GM19452 (cell line): ENCODE measurements at regions not wholly inside any gene's neighbourhood (a gene's known extent, or its start where the extent isn't known, plus 50 kb on each side); places are given as distances from the start of the nearest gene placed in this dataset.
A peak's percentile ranks its signal among the peaks of the same experiment; 100 is the strongest.

Experiments used
- ATAC-seq: cut with Tn5 transposase; IDR thresholded peaks from one replicate; pipeline ENCODE4 v1.9.1; 2021; ENCODE audit not compliant: unreplicated experiment

DNA sequence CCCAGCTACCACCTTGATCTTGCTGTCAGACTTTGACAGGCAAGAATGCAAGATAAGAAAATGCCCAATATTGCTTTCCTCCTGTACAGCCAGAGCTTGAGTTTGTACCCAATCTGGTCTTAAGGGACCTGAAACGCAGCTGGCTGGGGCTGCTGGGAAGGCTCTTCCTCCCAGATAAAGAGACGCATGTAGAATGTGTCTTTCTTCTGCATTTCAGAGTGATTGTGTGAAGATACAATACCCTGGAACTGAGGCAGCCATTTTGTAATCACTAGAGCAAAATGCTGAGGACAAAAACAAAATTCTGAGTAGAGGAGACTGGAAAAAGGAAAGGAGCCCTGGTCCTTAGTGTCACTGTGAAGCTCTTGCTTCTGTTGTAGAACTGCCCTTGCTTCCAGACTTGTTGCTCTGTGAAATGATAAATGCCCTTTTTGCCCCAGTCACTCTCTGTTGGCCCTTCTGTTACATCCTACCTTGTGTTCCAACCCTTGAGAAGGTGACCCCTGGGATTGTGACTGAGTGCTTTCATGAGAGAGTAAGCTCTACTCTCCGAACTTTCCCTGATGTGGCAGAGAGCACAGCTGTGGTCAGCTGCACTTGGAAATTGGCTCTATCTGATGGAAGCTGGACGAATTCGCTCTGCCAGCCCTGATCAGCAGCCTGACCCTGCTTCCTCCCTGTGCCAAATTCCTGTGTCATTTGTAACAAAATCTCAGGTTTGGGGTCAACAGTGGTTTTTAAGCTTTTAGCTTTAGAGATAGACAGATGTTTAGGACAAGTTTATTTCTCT, 137.4 kb upstream of the RBMS1 start:
- ATAC-seq = no peak

- no peak for ATAC-seq
Measured at GRCh38 chr2:160632084-160632975, 138.7 kb upstream of the RBMS1 start.

DNA sequence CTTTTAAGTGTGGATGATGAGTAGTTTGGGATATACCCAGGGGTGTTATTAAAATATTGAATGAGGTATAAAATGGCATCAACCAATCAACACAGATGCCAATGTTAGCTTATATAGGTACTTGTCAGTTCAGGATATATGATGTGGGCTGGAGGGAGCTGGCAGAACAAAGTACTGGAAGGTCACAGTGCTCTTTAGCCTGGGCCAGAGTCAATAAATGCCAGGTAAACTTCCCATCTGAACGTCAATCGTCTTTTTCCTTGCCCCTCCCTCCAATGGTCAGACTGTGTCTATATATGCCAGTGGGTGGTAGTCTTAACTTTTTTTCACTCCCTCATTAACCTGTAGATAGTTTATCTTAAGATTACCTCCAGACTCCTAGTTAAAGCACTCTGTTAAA, 140.8 kb upstream of the RBMS1 start:
- ATAC-seq = no peak

GRCh38 chr2:160635488-160635887, 141.9 kb upstream of the RBMS1 start:
- ATAC-seq = no peak

- no peak for ATAC-seq
Measured at GRCh38 chr2:160639472-160639871, 145.9 kb upstream of the RBMS1 start.

DNA sequence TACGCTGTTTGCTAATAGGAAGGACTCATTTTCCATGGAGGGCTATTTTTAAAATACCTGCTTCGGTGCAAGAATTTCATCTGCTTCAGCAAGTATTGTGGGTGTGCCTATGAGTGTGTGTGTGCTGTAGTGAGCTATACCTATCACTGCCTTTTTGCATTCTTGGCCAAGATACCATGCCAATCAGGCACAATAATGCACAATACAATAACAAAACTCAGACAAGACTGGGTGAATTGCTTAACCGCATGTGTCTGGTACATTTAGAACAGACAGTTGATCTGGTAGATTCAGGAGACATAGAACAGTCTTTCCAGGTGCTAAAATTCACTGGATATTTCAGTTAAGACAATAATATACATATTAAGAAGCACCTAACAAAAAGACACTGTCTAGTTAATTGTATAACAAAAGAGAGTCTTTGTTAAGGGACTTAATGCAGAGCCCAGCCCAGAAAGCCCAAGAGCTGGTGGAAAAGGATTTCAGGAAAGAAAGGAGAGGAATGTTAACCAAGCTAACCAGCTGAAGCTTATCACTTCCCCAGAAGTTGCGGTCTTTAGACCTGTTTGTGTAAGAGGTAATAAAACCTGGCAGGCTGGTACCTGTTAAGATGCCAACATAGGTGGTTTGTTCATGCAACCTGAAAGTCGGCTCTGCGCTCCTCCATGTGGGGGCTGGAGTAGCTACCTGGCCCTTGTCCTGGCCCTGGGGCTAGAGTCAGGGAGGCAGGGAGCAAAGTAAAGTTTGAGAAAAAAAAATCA, 153.3 kb upstream of the RBMS1 start:
- ATAC-seq = no peak

- no peak for ATAC-seq
Measured at GRCh38 chr2:160647967-160648685, 154.5 kb upstream of the RBMS1 start.

GRCh38 chr2:160649698-160650097, 156.1 kb upstream of the RBMS1 start:
- no peak for ATAC-seq

DNA sequence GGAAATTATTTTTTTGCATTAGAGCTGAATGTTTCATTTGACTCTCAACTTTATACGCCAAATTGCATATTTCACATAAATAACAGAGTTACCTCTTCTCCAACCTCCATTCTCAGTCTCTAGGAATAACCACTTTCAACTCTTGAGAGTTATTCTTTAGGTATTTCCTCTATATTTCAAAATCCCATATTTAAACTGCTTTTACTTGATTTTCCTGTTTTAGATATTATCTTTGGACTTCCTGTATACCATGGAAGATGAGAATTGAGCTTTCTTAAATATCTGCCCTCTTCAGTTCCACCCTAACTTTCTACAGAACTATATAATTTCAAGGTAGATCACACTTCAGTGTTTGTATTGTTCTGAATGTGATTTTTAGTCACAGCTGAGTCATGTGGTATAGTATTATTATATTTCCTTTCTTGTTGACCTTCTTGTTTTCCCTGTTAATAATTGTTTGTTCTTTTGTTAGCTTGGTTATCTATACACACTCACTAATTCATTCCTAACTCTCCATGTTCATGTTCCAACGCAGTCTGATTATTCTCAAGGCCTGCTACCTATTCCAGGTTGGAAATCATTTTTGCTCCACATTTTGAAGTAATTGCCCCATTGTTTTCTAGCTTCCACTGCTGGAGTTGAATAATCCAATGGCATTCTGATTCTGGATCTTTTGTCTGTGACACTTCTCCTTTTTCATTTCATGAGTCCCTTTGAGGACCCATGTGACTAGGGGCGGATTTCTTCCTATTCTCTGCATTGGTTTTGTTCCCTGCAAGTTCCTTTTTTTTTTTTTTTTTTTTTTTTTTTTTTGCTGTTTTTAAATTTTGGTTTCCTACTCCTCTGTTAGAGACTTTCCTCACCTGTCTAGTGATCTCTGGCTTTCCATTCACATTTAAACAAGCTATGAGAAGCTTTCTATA, 156.8 kb upstream of the RBMS1 start:
- ATAC-seq = no peak

DNA sequence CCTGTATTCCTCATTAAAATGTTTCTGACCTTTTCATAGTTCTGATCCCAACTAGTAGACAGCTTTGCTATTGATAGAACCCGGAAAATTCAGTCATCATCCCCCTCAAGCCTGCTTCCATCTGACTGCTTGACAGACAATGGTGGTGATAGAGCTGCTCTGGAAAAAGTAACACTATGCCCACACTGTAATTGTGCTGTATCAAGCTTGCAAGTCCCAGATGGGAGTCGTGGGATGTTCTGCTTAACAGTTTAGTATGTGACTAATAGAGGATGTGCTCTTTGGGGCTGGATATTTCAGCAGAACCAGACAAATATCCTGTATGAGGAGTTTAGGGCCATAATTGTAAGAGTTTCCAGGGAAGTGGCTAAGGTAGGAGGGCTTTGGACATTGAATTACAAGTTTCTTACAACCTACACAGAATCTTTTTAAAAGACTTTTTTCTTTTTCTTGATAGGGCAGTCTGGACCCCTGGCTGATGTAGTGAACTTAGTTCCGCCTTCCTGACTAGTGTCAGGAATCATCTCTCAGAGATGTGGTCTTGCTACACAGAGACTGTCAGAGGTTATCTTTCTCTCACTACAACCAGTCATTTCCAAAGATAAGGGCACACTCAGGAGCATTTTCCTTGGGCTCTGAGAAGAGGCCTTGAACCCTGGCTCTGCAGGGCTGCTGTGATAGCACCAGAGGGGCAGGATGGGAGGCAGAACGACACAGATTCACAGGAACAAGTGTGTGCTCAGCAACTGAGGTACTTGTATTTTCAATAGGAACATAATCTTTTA, 158.0 kb upstream of the RBMS1 start:
- no peak for ATAC-seq

DNA sequence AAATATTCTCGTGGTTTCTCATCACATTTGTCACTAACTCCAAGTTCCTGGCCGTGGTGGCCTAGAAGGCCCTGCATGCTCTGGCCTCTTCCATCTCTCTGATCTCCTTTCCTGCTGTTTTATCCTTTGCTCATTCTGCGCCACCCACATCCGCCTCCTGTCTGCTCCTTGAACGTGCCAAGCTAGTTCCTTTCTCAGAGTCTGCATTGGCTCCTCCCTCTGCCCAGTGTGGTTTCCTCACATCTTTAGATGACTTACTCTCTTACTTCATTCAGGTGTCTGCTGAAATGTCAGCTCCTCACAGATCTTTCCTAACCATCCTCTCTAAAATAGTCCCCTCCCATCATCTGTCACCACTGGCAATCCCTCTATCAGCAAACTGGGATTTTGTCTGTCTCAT, 158.6 kb upstream of the RBMS1 start:
- peak; percentile 70 for ATAC-seq

DNA sequence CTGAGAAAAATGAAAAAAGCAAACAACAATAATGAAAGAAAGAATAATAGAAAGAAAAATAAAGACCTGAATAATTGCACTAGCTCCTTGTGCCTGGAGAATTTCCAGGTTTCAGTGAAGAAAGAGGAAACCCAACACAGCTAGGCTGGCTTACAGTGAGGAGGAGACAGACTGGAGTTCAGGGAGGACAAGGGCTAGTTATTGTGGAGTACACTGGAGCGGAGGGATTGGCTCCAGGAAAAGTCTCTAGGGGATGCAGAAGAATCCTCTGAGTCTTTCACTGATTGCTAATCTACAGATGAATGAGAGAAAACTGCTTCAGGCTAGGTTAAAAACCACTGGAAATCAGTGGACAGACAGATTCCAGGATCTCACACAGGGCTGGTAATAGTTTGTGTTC, 163.6 kb upstream of the RBMS1 start:
- ATAC-seq = no peak

- ATAC-seq = no peak
Measured at GRCh38 chr2:160658851-160659250, 165.2 kb upstream of the RBMS1 start.

DNA sequence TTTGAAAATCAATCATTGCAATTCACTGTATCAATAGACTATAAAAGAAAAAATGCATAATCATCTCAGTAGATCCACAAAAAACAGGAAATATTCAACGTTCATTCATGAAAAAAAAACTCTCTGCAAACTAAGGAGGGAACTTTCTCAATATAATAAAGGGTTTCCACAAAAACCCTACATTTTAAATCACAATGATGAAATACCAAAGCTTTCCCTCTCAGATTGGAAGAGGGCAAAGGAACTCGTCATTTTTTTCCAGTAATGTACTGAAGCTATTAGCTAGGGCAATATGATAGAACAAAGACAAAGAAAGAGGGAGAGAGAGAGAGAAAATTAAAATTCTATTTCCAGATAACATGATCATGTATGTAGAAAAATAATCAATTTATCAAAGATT, 167.1 kb upstream of the RBMS1 start:
- ATAC-seq = no peak

DNA sequence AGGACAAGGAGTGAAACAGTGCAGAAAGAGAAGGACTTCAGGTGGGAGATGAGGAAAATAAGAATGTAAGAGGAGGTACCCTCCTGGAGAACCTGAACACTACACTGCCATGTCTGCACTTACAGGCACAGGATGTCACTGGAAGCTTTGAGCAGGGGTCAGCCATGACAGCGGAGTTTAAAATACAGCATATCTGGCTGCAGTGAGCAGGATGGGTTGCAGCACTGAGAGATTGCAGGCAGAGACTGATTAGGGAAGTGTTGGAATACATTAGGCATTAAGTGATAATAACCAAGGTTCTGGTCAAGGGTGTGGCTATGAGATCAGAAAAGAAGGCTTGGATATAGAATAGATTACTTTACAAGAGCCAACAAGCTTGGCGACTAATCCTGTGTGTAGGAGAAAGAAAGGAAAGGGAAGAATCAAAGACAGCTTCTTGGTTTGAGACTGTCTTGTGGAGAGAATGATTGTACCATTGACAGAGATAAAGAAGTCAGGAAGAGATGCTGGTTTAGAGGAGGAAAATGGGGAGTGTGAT, 171.1 kb upstream of the RBMS1 start:
- ATAC-seq = no peak

DNA sequence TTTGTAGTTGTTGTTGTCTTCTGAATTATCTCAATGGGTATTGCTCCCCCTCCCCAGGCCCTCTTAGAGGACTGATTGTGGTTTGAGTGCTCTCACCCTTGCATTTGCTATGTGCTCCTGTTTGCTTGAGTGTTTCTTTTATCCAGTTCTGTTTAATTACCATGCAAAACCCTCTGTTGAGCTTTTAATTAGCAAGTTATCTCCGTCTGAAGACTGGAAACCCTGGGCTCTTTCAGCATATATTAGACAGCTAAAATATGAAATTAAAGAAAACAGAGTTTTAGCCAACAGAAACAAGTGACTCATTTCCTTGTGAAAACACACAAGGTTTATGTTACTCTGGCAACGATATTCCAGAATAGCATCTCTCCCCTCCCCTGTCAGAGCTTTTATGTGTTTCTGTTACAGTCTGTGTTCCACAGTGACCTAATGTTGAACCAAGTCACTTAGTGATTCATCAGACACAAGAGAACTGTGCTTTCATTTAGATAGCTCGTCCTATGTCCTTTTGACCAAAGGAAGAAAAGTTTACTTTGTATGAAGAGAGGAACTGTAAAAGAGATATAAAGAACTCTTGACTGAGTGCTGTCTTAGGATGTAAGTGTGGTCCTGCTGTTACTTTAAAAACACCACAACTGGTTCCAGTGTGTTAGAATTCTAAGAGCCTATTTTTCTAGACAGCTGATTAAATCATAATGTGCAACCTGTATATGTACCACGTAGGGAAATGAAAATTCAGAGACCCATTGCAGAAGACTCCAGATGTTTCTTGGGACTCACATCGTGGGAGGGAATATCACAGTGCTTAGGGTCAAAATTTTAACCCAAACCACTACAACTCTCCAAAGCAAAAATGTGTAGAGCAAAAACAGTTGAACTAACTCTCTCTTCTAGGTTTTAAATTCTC, 172.8 kb upstream of the RBMS1 start:
- ATAC-seq = peak; percentile 85

DNA sequence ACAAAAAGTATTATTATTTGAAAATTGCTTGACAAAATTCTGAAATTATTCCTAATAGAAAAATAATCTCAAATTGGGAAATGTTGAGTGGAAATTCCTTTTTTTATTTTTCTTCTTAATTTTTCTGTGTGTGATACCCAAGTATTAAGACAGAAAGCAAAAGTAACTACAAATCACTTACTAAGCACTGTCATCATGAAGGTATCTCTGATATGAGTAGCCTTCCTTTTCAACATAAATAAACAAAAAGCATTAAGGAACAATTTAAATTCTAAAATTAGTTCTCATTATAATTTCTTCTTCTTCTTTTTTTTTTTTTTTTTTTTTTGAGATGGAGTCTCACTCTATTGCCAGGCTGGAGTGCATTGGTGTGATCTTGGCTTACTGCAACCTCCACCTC, 174.2 kb upstream of the RBMS1 start:
- no peak for ATAC-seq

- ATAC-seq = no peak
Measured at GRCh38 chr2:160670618-160671017, 177.0 kb upstream of the RBMS1 start.
